H7 (cell line): ENCODE measurements at regions not wholly inside any gene's neighbourhood (a gene's known extent, or its start where the extent isn't known, plus 50 kb on each side); places are given as distances from the start of the nearest gene placed in this dataset.

Experiments
- DNase-seq: peaks from one replicate; pipeline ENCODE4 v3.0.0; 2012
- H3K27me3 ChIP-seq: 2 replicates; pipeline ENCODE4 v1.6.0; 2011; ENCODE audit warnings: mild to moderate bottlenecking, low read length; ENCODE audit not compliant: control insufficient read depth, insufficient read depth
- H3K36me3 ChIP-seq: replicated peaks from 2 replicates; pipeline ENCODE4 v1.5.1; 2011; ENCODE audit warnings: low read length; ENCODE audit not compliant: control insufficient read depth, insufficient read depth
- H3K4me3 ChIP-seq: 2 replicates; pipeline ENCODE4 v1.5.1; 2011; ENCODE audit warnings: low read depth, mild to moderate bottlenecking, control low read depth, low read length, moderate library complexity; ENCODE audit not compliant: insufficient read depth

- Histone ChIP-seq H3K27me3 (no peaks in the 10 kb centered on the region), H3K36me3 (no peaks in the 10 kb centered on the region), H3K4me3 (no peak overlapping the region)
- DNase-seq: peak; percentile 52
Observed at GRCh38 chr2:239727182-239727775, 297.9 kb downstream of the NDUFA10 start.

- DNase-seq: no peak
- no peak overlapping the region for H3K4me3 ChIP-seq
- no peaks in the 10 kb centered on the region for H3K27me3 ChIP-seq
- no peaks in the 10 kb centered on the region for H3K36me3 ChIP-seq
Observed at GRCh38 chr2:239726631-239727181, 298.4 kb downstream of the NDUFA10 start.

DNA sequence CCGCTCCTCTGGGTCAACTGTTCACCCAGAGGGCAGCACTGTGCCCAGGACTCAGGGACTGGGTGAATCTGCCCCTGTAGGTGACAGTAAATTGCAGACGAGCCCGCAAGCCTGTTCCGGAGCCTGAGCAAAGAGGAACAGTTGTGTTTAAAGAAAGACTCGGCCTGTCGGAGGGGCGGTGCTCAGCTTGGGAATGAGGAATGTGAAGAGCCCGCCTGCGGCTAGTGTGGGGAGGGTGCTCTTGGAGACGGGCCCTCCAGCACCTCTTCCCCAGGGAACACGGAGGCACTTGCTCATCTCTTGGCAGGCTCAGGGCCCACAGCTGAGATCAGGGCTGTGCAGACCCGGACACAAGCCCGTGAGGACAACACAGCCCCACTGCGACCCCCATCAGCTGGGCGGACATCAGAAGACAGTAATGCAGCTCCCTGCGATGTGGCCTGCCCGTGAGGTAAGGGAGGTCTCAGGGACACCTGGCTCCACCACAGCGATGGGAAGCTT is 299.0 kb downstream of the NDUFA10 start:
- peak; percentile 54 for DNase-seq

DNA sequence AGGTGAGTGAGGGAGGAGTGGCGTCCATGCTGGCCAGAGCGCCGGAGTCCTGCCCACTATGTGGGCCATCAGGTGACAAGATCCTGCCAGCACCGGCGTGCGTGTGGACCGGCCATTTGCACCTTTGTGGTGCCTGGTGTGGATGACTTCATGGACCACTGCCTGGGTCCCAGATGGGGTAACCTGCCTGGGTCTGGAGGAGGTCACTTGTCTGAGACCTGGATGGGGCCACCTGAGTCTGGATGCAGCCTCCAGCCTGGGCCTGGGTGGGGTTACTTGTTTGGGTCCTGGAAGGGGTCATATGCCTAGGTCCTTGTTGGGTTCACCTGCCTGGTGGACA is 299.6 kb downstream of the NDUFA10 start:
- no peaks in the 10 kb centered on the region for H3K36me3 ChIP-seq
- DNase-seq: no peak
- H3K4me3 ChIP-seq: no peak overlapping the region
- no peaks in the 10 kb centered on the region for H3K27me3 ChIP-seq

More for the DNA sequence above, 299.0 kb downstream of the NDUFA10 start:
- Histone ChIP-seq H3K4me3 (no peak overlapping the region), H3K27me3 (no peaks in the 10 kb centered on the region), H3K36me3 (no peaks in the 10 kb centered on the region)

DNA sequence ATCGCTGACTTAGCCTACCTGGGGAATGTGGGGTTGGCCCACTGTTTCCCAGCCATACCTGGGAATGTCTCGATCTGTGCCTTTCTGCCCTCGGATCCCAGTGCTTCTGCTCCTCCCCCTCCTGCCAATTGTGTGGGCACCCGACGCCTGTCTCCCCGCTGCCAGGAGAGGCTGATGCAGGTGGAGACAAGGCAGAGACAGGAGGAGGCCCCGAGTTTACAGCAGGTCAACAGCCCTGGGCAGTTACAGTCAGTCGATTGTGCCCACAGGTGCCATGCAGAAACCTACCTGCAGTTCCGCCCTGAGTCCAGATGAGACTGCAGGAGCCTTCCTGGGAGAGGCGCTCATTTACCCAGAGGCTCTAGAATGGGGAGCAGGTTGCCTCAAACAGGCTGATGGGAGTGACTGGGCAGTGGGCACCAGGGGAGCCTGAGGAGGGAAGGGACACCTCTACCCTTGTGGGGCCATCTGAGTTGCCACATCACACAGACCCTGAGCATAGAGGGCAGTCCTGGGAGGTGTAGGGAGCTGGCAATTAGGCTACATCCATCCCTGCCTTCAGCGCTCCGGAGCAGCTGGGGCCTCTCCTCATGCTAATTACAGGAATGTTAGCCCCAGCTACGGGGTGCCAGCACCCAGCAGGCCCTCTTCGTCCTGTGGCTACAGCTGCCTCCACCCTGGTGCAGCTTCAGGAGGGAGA is 300.1 kb downstream of the NDUFA10 start:
- Histone ChIP-seq H3K36me3 (no peaks in the 10 kb centered on the region), H3K27me3 (no peaks in the 10 kb centered on the region), H3K4me3 (no peak overlapping the region)
- peak; percentile 61 for DNase-seq

DNA sequence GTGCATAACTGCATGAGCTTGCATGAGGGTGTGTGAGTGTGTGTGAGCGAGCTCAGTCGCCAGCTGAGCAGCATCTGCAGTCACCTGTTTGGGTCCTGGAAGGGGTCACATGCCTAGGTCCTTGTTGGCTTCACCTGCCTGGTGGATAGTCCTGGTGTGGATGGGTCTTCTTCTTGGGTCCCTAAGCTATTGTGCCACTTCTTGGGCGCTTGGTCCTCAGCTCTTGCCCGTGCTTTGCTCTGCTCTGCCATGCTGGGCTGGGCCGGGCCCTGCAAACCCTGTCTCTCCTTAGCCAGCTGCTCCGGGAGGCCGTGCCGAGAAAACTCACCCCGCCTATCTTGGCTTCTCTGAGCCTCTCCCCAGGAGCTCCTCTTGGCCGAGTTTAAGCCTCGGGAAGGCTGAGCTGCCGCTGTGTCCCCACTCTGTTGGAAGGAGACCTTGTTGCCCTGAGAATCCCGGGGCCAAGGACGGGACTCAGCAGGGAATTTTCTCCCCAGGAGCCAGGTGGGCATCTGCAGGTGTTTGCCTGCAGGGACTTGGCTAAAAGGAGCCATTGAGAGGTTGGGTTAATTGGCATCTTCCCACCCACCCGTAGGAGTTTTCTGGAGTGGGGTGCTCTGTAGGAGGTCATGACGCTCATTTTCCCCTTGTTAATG is 300.8 kb downstream of the NDUFA10 start:
- H3K27me3 ChIP-seq: no peaks in the 10 kb centered on the region
- no peaks in the 10 kb centered on the region for H3K36me3 ChIP-seq
- no peak overlapping the region for H3K4me3 ChIP-seq
- DNase-seq: peak; percentile 32

GRCh38 chr2:239723486-239724193 is 301.5 kb downstream of the NDUFA10 start:
- peak; percentile 15 for DNase-seq
- Histone ChIP-seq H3K36me3 (no peaks in the 10 kb centered on the region), H3K4me3 (no peak overlapping the region), H3K27me3 (no peaks in the 10 kb centered on the region)

GRCh38 chr2:239722760-239723470 is 302.2 kb downstream of the NDUFA10 start:
- Histone ChIP-seq H3K36me3 (no peaks in the 10 kb centered on the region), H3K27me3 (no peaks in the 10 kb centered on the region), H3K4me3 (no peak overlapping the region)
- DNase-seq: peak; percentile 39

GRCh38 chr2:239721991-239722759 is 303.0 kb downstream of the NDUFA10 start:
- no peak for DNase-seq
- Histone ChIP-seq H3K27me3 (no peaks in the 10 kb centered on the region), H3K36me3 (no peaks in the 10 kb centered on the region), H3K4me3 (no peak overlapping the region)

DNA sequence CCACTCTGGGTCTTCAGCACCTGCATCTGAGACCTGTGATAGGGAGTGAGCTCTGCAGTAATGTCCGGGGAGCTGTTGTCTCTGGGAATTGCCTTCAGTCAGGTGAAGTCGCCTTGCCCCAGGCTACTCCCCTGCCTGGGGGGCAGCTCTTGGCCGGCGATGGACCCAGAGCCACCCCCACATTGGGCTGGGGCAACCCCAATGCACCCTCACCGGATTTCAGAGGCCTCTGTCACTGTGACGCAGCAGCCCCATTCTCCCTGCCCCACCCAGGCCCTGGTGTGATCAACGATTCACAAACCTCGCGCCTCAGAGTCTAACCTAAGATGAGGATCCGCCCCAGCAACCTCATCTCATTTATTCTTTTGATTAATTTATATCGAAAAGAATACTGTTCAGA is 303.6 kb downstream of the NDUFA10 start:
- DNase-seq: peak; percentile 37
- no peak overlapping the region for H3K4me3 ChIP-seq
- no peaks in the 10 kb centered on the region for H3K36me3 ChIP-seq
- H3K27me3 ChIP-seq: no peaks in the 10 kb centered on the region

DNA sequence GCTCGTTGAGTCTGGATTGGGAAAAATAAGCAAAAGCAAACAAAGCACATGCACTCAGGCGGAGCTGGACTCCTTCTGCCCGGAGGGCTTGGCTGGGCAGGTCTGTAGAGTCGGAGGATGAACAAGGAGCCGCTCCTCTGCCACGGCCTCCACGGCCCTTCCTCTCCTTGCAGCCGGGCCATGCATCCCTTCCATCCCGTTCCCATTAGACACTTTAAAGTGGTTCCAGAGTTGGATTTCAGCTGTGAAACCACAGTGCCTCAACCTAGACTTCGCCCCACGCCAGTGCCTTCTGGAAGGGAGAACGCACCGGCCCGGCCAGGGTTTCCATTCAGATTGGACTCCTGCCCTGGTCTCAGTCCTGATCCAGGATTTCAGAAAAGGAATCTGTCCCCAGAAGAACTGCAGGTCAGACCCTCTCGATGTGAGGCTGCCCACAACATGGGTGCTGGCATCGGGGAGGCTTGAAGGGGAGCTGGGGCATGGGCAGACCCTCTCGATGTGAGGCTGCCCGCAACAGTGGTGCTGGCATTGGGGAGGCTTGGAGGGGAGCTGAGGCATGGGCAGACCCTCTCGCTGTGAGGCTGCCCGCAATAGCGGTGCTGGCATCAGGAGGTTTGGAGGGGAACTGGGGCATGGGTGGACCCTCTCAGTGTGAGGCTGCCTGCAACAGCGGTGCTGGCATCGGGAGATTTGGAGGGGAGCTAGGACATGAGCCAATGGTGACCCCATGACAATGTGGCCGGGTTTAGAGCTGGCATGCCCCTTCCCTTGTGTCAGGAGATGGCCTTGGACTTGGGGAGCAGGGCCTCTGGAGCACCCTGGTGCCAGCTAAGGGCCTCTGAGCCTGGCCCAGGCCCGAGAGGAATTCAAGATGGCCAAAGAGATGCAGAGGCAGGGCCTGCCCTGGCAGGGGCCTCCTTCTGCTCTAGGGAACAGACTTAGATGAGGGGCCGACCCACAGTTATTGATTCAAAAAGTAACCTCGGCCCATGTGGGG is 304.5 kb downstream of the NDUFA10 start:
- Histone ChIP-seq H3K4me3 (no peak overlapping the region), H3K27me3 (no peaks in the 10 kb centered on the region), H3K36me3 (no peaks in the 10 kb centered on the region)
- peak; percentile 37 for DNase-seq

DNA sequence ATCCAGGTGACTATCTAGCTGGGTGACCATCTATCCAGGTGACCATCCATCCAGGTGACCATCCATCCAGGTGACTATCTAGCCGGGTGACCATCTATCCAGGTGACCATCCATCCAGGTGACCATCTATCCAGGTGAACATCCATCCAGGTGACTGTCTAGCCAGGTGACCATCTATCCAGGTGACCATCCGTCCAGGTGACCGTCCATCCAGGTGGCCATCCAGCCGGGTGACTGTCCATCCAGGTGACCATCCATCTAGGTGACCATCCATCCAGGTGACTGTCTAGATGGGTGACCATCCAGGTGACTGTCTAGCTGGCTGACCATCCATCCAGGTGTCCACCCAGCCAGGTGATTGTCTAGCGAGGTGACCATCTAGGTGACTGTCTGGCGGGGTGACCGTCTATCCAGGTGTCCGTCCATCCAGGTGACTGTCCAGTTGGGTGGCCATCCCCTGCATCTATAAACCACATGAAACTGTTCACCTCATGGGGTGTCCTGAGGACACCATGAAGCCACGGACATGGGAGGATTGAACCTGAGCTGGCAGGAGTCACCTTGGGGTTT is 305.3 kb downstream of the NDUFA10 start:
- Histone ChIP-seq H3K27me3 (no peaks in the 10 kb centered on the region), H3K4me3 (no peak overlapping the region), H3K36me3 (no peaks in the 10 kb centered on the region)
- no peak for DNase-seq
